ENCODE measurements at regions not wholly inside any gene's neighbourhood (a gene's known extent, or its start where the extent isn't known, plus 50 kb on each side); places are given as distances from the start of the nearest gene placed in this dataset.

GRCh38 chr4:56200275-56200674, 187.0 kb downstream of the AASDH start:
- ATAC-seq = no peak
- H3K9ac ChIP-seq (ENCODE audit: insufficient read depth, low read depth, low read length) = no peak overlapping the region
- ChIA-PET POLR2A (no interaction called here), CTCF (ENCODE audit: low intra/inter-chr PET ratio, low total read pairs) (no interaction called here)
- BruUV-seq (replicated peaks) = no TSS peak
- no peak overlapping the region for H3K4me3 ChIP-seq (replicated peaks in 1 of 3; ENCODE audit: insufficient read depth in 1 of 3, low read depth in 2 of 3, low read length in 3 of 3)
- in situ Hi-C loops (cut with HindIII; ENCODE audit: extremely low pct_ligation_motif_present, low pct_unique_long_range_greater_than_20kb) (no loop called here), intact Hi-C loops (cut with micrococcal nuclease; ENCODE audit: unreplicated experiment) (no loop called here)
- no peak for DNase-seq (ENCODE audit: low spot score)
- TF ChIP-seq ZNF766 (CRISPR knock-in tag; IDR thresholded peaks at IDR 0.05; ENCODE audit: borderline replicate concordance) (no peak), ZNF20 (CRISPR knock-in tag; IDR thresholded peaks at IDR 0.05) (no peak), MIER3 (CRISPR knock-in tag; IDR thresholded peaks at IDR 0.05; ENCODE audit: borderline replicate concordance) (no peak), RFX3 (CRISPR knock-in tag; IDR thresholded peaks at IDR 0.05) (no peak), HINFP (CRISPR knock-in tag; IDR thresholded peaks at IDR 0.05; ENCODE audit: low read depth) (no peak)
- H3K27ac ChIP-seq (ENCODE audit: extremely low read length, insufficient read depth, low read length) = no peak overlapping the region
- no peaks in the 10 kb centered on the region for H3K9me3 ChIP-seq (ENCODE audit: low read length)
- no peaks in the 10 kb centered on the region for H3K79me2 ChIP-seq (ENCODE audit: insufficient read depth, low read length)
- WGBS (ENCODE audit: low lambda C conversion rate) = 87% methylated on average over 1 of the region's 1 CpG
- H3K4me2 ChIP-seq (ENCODE audit: low read depth, low read length) = no peak overlapping the region
- H3K4me1 ChIP-seq (ENCODE audit: insufficient read depth, low read length) = no peaks in the 10 kb centered on the region
- H3K27me3 ChIP-seq (ENCODE audit: control insufficient read depth in 1 of 2, insufficient read depth in 2 of 2, low read length in 2 of 2) = no peaks in the 10 kb centered on the region
- H4K20me1 ChIP-seq (ENCODE audit: insufficient read depth, low read length) = no peaks in the 10 kb centered on the region
- H3K36me3 ChIP-seq (replicated peaks in 1 of 2; ENCODE audit: control insufficient read depth in 1 of 2, insufficient read depth in 2 of 2, low read length in 2 of 2) = no peaks in the 10 kb centered on the region
- H2AFZ ChIP-seq (ENCODE audit: low read length) = no peak overlapping the region
- no peak for FAIRE-seq

- ATAC-seq (no peak), DNase-seq (ENCODE audit: low spot score) (no peak), FAIRE-seq (no peak)
- Histone ChIP-seq H3K4me2 (ENCODE audit: low read depth, low read length) (no peak overlapping the region), H3K9ac (ENCODE audit: insufficient read depth, low read depth, low read length) (no peak overlapping the region), H3K4me1 (ENCODE audit: insufficient read depth, low read length) (no peaks in the 10 kb centered on the region), H2AFZ (ENCODE audit: low read length) (no peak overlapping the region), H4K20me1 (ENCODE audit: insufficient read depth, low read length) (no peaks in the 10 kb centered on the region), H3K9me3 (ENCODE audit: low read length) (no peaks in the 10 kb centered on the region), H3K27me3 (ENCODE audit: control insufficient read depth in 1 of 2, insufficient read depth in 2 of 2, low read length in 2 of 2) (no peaks in the 10 kb centered on the region), H3K36me3 (replicated peaks in 1 of 2; ENCODE audit: control insufficient read depth in 1 of 2, insufficient read depth in 2 of 2, low read length in 2 of 2) (no peaks in the 10 kb centered on the region), H3K4me3 (replicated peaks in 1 of 3; ENCODE audit: insufficient read depth in 1 of 3, low read depth in 2 of 3, low read length in 3 of 3) (no peak overlapping the region), H3K79me2 (ENCODE audit: insufficient read depth, low read length) (no peaks in the 10 kb centered on the region), H3K27ac (ENCODE audit: extremely low read length, insufficient read depth, low read length) (no peak overlapping the region)
- TF ChIP-seq E2F5 (CRISPR knock-in tag; conservative IDR thresholded peaks at IDR 0.05) (no peak), ZNF570 (CRISPR knock-in tag; IDR thresholded peaks at IDR 0.05; ENCODE audit: borderline replicate concordance) (no peak), CREM (IDR thresholded peaks at IDR 0.05) (no peak), CREM (CRISPR knock-in tag; IDR thresholded peaks at IDR 0.05) (no peak), ZNF564 (CRISPR knock-in tag; IDR thresholded peaks at IDR 0.05) (no peak), ZKSCAN1 (IDR thresholded peaks at IDR 0.05; ENCODE audit: low read length) (no peak), POGZ (CRISPR knock-in tag; IDR thresholded peaks at IDR 0.05) (no peak), MYPOP (CRISPR knock-in tag; IDR thresholded peaks at IDR 0.05) (no peak), ZNF784 (CRISPR knock-in tag; IDR thresholded peaks at IDR 0.05; ENCODE audit: borderline replicate concordance) (no peak), MTF2 (CRISPR knock-in tag; IDR thresholded peaks at IDR 0.05; ENCODE audit: borderline replicate concordance) (no peak), TBX2 (CRISPR knock-in tag; IDR thresholded peaks at IDR 0.05; ENCODE audit: borderline replicate concordance) (no peak), ZNF629 (CRISPR knock-in tag; conservative IDR thresholded peaks at IDR 0.05) (no peak)
- CTCF ChIA-PET (ENCODE audit: low intra/inter-chr PET ratio, low total read pairs) = no interaction called here
- POLR2A ChIA-PET = no interaction called here
- no TSS peak for BruUV-seq (replicated peaks)
- in situ Hi-C loops (cut with HindIII; ENCODE audit: extremely low pct_ligation_motif_present, low pct_unique_long_range_greater_than_20kb) = no loop called here
- WGBS (ENCODE audit: low lambda C conversion rate) = 96% methylated on average over 2 of the region's 2 CpGs
- intact Hi-C loops (cut with micrococcal nuclease; ENCODE audit: unreplicated experiment) = no loop called here
Measured at GRCh38 chr4:56198265-56198664, 189.0 kb downstream of the AASDH start.

Data from HepG2 (cell line).